ENCODE measurements at regions not wholly inside any gene's neighbourhood (a gene's known extent, or its start where the extent isn't known, plus 50 kb on each side); places are given as distances from the start of the nearest gene placed in this dataset.

DNA sequence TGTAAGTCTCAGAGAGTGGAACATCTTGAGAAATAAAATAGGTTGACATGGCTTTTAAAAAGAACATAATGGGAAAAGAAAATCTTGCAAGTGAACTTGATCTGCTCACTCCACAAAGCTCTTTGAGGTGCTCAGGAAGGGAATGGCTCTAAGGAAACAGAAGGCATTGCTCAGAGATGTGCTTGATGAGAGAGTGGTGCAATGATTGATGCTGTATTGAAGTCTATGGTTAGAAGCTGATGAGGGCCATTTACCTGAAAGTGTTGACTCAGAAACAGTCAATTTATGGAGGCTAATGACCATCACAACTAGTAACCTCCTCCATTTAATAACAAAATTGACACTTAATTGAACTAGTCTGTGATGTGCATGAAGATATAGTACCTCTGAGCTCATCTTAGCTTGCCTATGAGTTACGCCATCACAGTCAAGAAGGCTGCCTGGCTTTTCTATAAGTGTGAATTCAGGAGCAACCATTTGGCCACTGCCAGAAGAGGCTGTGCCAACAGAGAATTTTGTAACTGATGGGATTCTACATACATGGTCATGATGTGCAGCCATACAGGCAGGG lies 639.1 kb downstream of the JRKL start:
- TF ChIP-seq, protein P1, sequence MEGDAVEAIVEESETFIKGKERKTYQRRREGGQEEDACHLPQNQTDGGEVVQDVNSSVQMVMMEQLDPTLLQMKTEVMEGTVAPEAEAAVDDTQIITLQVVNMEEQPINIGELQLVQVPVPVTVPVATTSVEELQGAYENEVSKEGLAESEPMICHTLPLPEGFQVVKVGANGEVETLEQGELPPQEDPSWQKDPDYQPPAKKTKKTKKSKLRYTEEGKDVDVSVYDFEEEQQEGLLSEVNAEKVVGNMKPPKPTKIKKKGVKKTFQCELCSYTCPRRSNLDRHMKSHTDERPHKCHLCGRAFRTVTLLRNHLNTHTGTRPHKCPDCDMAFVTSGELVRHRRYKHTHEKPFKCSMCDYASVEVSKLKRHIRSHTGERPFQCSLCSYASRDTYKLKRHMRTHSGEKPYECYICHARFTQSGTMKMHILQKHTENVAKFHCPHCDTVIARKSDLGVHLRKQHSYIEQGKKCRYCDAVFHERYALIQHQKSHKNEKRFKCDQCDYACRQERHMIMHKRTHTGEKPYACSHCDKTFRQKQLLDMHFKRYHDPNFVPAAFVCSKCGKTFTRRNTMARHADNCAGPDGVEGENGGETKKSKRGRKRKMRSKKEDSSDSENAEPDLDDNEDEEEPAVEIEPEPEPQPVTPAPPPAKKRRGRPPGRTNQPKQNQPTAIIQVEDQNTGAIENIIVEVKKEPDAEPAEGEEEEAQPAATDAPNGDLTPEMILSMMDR (IDR thresholded peaks at IDR 0.05; ENCODE audit: insufficient read depth, low read length, poor library complexity, severe bottlenecking): no peak
- TF ChIP-seq EZH2phosphoT487 (conservative IDR thresholded peaks at IDR 0.05; ENCODE audit: low read length): no peak
- Histone ChIP-seq H4K20me1 (ENCODE audit: low read depth, low read length) (no peaks in the 10 kb centered on the region), H3K9me3 (ENCODE audit: insufficient read depth, low read length) (no peaks in the 10 kb centered on the region), H3K4me3 (ENCODE audit: insufficient read depth, low read length, poor library complexity, severe bottlenecking) (no peak overlapping the region), H3K9me2 (replicated peaks; ENCODE audit: insufficient read depth, low read length) (no peaks in the 10 kb centered on the region; the same call in 1 of the 2 replicates), H2AFZ (ENCODE audit: low read depth, low read length, severe bottlenecking) (no peak overlapping the region), H3K4me2 (ENCODE audit: low read depth, low read length, poor library complexity, severe bottlenecking) (no peak overlapping the region), H3K79me2 (ENCODE audit: insufficient read depth, low read length) (no peaks in the 10 kb centered on the region), H3F3A (ENCODE audit: insufficient read depth) (no peaks in the 10 kb centered on the region), H3K27ac (ENCODE audit: low read depth, low read length) (no peak overlapping the region), H3K9ac (ENCODE audit: low read length) (no peak overlapping the region), H3K27me3 (ENCODE audit: low read length) (no peaks in the 10 kb centered on the region), H3K36me3 (ENCODE audit: low read length) (no peaks in the 10 kb centered on the region)

GRCh38 chr11:97033178-97033577 lies 643.4 kb downstream of the JRKL start:
- H3K27me3 ChIP-seq (ENCODE audit: low read length): no peaks in the 10 kb centered on the region
- H3K79me2 ChIP-seq (ENCODE audit: insufficient read depth, low read length): no peaks in the 10 kb centered on the region
- H3K36me3 ChIP-seq (ENCODE audit: low read length): no peaks in the 10 kb centered on the region
- no peak for TF ChIP-seq EZH2phosphoT487 (conservative IDR thresholded peaks at IDR 0.05; ENCODE audit: low read length)
- TF ChIP-seq, protein P1 (IDR thresholded peaks at IDR 0.05; ENCODE audit: insufficient read depth, low read length, poor library complexity, severe bottlenecking): no peak
- H3K4me3 ChIP-seq (ENCODE audit: insufficient read depth, low read length, poor library complexity, severe bottlenecking): no peak overlapping the region
- no peaks in the 10 kb centered on the region for H4K20me1 ChIP-seq (ENCODE audit: low read depth, low read length)
- no peaks in the 10 kb centered on the region; the same call in 1 of the 2 replicates for H3K9me2 ChIP-seq (replicated peaks; ENCODE audit: insufficient read depth, low read length)
- no peak overlapping the region for H3K9ac ChIP-seq (ENCODE audit: low read length)
- no peak overlapping the region for H2AFZ ChIP-seq (ENCODE audit: low read depth, low read length, severe bottlenecking)
- no peak overlapping the region for H3K4me2 ChIP-seq (ENCODE audit: low read depth, low read length, poor library complexity, severe bottlenecking)
- H3K27ac ChIP-seq (ENCODE audit: low read depth, low read length): no peak overlapping the region
- H3F3A ChIP-seq (ENCODE audit: insufficient read depth): no peaks in the 10 kb centered on the region
- no peaks in the 10 kb centered on the region for H3K9me3 ChIP-seq (ENCODE audit: insufficient read depth, low read length)

- no peaks in the 10 kb centered on the region for H3K36me3 ChIP-seq (ENCODE audit: low read length)
- H3K79me2 ChIP-seq (ENCODE audit: insufficient read depth, low read length): no peaks in the 10 kb centered on the region
- H3K9ac ChIP-seq (ENCODE audit: low read length): no peak overlapping the region
- H3K9me2 ChIP-seq (replicated peaks; ENCODE audit: insufficient read depth, low read length): no peaks in the 10 kb centered on the region
- no peaks in the 10 kb centered on the region for H3K27me3 ChIP-seq (ENCODE audit: low read length)
- no peaks in the 10 kb centered on the region for H4K20me1 ChIP-seq (ENCODE audit: low read depth, low read length)
- H3K4me2 ChIP-seq (ENCODE audit: low read depth, low read length, poor library complexity, severe bottlenecking): no peak overlapping the region
- no peak overlapping the region for H3K27ac ChIP-seq (ENCODE audit: low read depth, low read length)
- H3F3A ChIP-seq (ENCODE audit: insufficient read depth): no peaks in the 10 kb centered on the region
- no peak overlapping the region for H3K4me3 ChIP-seq (ENCODE audit: insufficient read depth, low read length, poor library complexity, severe bottlenecking)
- no peak overlapping the region for H2AFZ ChIP-seq (ENCODE audit: low read depth, low read length, severe bottlenecking)
- no peaks in the 10 kb centered on the region for H3K9me3 ChIP-seq (ENCODE audit: insufficient read depth, low read length)
- TF ChIP-seq, protein P1 (IDR thresholded peaks at IDR 0.05; ENCODE audit: insufficient read depth, low read length, poor library complexity, severe bottlenecking): no peak
- no peak for TF ChIP-seq EZH2phosphoT487 (conservative IDR thresholded peaks at IDR 0.05; ENCODE audit: low read length)
Measured at GRCh38 chr11:97048481-97048880, 658.7 kb downstream of the JRKL start.
